ENCODE measurements at regions not wholly inside any gene's neighbourhood (a gene's known extent, or its start where the extent isn't known, plus 50 kb on each side); places are given as distances from the start of the nearest gene placed in this dataset.

DNA sequence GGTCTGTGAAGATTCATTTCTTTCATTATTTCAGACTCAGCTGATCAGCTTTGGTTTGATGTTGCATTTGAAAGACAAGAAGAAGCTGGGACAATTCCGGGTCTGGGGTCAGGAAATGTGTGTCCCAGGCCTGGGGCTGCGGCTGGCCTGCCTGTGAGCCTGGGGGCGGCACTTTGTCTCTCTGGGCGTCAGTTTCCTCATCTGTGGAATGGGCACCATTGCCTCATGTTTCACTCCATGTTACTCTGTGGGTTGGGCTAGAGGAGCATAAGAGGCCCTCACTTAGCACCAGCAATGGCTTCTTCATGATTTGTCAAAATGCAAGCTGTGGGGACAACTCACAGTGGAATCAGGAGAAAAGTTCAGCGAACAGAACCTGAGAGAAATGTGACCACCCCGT is 570.1 kb downstream of the VRK1 start:
- DNase-seq: no peak

GRCh38 chr14:97368049-97368448 is 570.9 kb downstream of the VRK1 start:
- no peak for DNase-seq

- no peak for DNase-seq
Measured at GRCh38 chr14:97368900-97369564, 571.9 kb downstream of the VRK1 start.

GRCh38 chr14:97369901-97370300 is 572.7 kb downstream of the VRK1 start:
- no peak for DNase-seq

DNA sequence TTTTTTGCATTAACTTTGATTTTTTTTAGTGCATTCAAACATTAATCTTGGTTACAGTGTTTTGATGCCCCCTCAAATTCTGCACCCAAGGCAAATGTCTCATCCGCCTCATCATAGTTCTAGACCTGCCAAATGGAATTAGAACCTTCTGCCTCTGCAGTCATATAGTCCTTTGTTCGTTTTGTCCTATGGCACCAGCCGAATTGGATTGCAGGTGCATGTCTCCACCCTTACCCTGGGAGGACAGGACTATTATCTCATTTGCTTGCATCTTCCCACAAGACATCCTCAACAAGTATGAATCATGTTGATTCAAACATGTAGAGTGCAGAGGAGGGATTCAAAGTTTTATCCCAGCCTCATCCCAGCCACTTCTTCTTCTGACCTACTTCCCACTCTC is 579.1 kb downstream of the VRK1 start:
- no peak for DNase-seq

DNA sequence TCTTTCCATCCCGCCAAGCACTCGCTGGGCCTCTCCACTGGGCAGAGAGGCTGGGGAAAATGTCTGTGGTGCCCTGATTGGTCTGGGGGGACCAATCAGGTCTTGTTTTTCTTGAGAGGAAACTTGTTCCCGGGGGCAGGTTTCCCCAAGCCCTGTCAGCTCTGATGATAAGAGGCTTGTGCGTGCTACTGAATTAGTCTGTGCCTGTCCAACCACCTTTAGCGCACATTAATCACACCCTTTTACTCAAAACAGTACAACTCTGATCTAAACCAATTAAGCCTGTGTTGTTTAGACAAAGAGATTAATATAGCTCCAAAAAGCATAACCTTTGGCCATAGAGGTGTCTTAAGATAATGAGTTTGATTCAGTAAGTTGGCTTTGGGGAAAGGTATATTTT is 580.4 kb downstream of the VRK1 start:
- DNase-seq: no peak

GRCh38 chr14:97379091-97379531 is 581.9 kb downstream of the VRK1 start:
- no peak for DNase-seq

GRCh38 chr14:97380539-97380941 is 583.4 kb downstream of the VRK1 start:
- DNase-seq: no peak

- DNase-seq: no peak
Measured at GRCh38 chr14:97381309-97381708, 584.1 kb downstream of the VRK1 start.

DNA sequence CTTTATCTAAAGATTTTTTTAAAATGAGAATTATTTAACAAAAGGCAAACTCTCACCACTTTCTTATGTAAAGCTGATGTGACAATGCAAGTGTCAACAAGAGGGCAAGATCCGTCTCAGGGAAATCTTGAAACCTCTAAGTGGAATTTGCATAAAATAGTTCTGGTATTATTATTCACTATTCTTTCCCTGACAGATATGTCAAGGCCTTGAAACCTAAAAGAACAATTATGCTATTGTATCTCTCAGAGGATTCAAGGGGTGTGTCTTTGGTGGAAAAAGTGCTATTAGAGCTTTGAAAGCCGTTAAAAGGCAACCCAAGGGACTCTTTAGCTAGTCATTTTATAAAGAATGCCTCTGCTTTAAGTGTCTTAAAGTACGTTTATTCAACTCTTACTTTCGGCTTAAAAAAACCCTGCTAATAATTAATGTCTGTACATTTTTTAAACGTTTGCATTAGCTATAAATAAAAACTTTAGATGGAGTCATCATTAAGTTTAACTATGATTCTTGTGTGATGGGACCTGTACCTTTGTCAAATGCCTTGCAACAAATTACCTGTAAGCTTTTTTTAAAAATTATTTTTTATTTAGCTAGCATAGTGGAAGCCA is 585.5 kb downstream of the VRK1 start:
- DNase-seq: no peak

DNA sequence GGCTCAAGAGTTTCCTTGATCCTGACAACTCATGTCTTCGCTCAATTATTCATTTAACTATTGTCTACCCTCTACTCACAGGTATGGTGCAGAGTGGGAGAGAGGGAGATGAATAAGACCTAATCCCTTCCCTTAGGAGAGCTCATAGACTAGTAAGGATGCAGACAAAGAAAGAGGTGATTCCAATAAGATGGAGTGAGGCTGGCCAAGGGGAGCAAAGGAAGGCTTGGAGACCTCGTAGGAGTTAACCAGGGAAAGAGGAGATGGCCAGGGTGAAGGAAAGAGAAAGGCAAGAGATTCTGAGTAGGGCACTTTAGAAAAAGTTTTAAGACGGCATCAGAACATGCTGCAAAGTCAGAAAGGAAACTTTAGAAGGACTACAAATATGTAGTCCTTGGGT is 588.5 kb downstream of the VRK1 start:
- DNase-seq: no peak

GRCh38 chr14:97387252-97387874 is 590.2 kb downstream of the VRK1 start:
- no peak for DNase-seq

DNA sequence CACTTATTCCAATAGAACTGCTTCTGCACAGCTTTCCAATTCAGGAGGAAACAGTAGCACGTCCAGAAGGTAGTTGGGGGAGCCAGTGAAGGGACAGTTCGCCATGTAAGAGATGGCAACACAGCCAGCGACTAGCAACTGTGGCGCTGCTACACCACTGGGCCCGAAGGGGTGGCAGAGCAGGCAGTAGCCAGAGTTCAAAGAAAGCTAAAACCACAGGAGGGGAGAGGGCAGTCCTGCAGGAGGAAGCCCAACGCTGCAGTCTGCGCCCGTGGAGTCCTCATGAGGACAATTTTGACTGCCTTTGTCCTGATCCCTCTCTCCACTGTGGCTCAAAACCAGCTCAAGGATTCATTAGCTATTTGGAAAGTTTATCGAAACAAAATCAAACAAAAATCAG is 591.2 kb downstream of the VRK1 start:
- no peak for DNase-seq

DNA sequence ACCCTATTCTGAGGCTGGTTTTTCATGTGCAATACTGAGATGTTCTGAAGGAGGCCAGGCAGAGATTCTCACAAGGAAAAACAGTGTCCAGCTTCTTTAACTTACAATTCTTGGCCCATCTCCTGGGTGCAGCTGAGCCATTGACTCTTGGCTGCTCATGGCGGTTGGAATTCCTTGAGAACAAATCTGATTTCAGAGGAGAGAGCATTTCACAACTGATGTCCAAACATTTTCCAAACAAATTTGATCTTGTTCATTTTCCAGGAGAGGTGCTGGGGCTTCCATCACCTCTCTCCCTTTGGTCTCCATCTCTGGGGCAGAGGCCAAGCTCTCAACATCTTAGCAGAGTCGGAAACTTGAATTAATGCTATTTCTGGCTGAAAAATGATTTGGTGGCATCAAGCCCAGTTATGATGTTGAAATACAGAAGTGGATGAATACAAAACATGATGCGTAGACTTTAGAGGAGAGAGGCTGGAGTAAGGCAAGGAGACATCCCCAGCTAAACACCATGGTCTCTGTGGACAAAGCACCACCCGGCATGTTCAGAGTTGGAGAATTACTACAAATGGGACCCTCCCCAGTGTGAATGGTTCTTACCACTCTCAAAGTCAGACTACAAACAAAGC is 593.0 kb downstream of the VRK1 start:
- DNase-seq: no peak

DNA sequence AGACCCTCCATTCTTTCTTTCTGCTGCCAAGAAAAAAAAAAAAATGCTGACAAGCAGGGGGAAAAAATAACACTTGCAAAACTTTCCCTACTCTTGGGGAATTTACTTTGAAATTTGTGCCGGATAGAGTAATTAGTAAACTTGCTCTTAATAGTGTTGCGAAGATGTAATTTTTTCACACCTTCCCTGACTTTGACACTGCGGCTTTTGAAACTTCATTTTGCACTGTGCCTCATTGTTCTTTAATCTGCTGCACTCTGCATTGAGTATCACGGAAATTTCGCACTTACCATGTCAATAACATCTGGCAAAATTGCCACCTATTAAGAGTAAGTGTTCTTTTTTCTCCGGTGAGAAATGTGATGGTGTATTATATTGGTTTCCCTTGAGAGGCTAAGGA is 596.1 kb downstream of the VRK1 start:
- DNase-seq: no peak

DNA sequence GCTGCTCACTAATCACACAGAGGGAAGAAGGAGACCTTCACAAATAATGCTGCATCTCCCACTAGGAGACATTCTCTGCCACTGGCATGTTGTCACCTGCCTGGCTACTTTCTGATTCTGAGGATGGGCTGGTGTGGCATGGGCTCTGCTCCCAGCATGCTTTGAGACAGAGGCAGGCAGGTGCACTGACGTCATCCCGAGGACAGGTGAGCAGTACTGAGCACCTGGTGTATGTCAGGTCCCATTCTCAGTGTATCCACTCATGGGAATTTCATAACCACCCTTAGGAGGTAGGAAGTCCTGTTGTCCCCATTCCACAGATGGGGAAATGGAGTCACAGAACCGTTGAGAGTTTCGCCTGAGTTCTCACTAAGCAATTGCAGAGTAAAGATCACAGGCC is 597.9 kb downstream of the VRK1 start:
- no peak for DNase-seq

- DNase-seq: no peak
Measured at GRCh38 chr14:97401714-97402113, 604.5 kb downstream of the VRK1 start.

GRCh38 chr14:97402279-97402678 is 605.1 kb downstream of the VRK1 start:
- DNase-seq: no peak

GRCh38 chr14:97407701-97408407 is 610.7 kb downstream of the VRK1 start:
- DNase-seq: no peak

DNA sequence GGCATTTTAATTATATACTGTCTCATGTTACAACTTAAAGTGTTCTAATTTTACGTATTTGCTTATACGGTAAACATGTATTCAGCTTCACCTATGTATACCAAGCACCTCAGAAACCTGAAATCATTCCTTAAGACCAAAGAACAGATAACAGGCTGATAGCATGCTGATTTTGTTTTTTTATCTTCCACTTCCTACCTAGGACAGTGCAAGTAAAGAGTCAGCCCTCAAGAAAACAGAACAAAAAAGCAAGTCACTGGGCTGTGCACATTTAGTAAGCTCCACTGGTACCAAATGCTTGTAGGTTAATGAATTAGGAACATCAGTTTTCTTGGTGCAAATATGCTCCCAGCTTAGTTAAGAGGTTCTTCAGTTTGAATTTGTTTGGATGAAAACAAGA is 611.3 kb downstream of the VRK1 start:
- DNase-seq: no peak

GRCh38 chr14:97408937-97409815 is 612.0 kb downstream of the VRK1 start:
- DNase-seq: no peak

All from NCI-H446 treated with DMSO at 0.1 percent for 48 hours (cell line).